GM10266 (cell line): ENCODE measurements at regions not wholly inside any gene's neighbourhood (a gene's known extent, or its start where the extent isn't known, plus 50 kb on each side); places are given as distances from the start of the nearest gene placed in this dataset.
"Not testable (repeated sequence)": the region's sequence is repeated elsewhere in the genome, so short reads cannot be mapped to it uniquely, and the experiment has no call there.

Experiments used
- DNase-seq: peaks from one replicate; pipeline ENCODE4 v3.0.0; 2012; ENCODE audit errors: extremely low spot score
- CTCF ChIP-seq: IDR thresholded peaks from 2 replicates; pipeline ENCODE4 v1.5.1; 2012; ENCODE audit warnings: mild to moderate bottlenecking, low read depth; ENCODE audit not compliant: control insufficient read depth, insufficient read depth; ENCODE audit errors: missing control alignments

GRCh38 chr21:14040386-14040785, 170.4 kb downstream of the LIPI start:
- DNase-seq = no peak
- no peak for TF ChIP-seq CTCF

- DNase-seq = not testable (repeated sequence)
These were observed 182.1 kb downstream of the LIPI start for GRCh38 chr21:14028619-14029018.

DNA sequence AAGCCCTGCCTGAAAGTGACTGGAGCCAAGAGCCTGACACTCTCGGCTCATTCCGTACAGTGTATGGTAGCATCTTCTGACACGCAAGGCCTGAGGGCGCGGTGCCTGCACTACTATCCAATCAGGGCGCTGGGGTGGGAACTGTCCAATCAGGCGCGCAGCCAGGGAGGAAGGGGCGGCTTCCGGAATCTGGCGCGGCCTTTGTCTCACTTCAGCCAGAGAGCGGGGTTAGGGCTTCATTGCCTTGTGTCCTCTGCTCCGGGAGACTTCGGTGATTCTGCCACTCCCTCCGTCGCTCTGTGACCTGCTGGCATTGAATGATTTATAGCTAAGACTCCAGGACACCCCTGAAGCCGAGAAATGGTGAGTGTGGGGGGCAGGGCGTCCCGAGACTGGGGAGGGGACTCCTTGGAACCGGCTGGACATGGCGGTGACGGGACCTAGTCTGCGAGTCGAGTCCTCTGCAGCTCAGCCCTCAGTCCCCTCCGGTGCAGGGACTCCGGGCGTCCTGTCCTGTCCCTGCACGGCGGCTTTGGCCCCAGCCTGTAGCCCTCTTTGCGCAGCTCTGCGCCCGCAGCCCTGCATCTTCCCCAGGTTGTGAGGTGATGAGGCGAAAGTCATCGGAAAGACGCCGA, 183.4 kb downstream of the LIPI start:
- DNase-seq = peak; percentile 71

GRCh38 chr21:14020108-14020507, 190.6 kb downstream of the LIPI start:
- DNase-seq = not testable (repeated sequence)

DNA sequence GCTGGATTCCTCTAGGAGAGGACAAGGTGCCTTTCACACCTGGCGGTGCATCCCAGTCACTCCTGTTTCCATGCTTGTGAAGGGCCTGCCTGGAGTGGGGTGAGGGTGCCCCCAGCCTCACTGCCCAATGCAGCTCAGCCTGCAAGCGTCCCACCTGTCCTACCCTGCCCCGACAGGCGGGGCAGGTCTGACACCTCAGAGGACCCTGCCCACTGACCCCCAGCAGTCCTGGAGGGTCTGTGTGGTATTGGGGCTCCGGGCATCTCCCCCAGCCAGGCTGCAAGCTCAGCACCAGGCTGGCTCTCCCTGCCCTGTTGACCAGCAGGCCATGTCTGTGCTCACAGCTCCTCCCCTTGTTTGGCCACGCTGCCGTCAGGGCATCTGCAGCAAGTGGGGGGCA, 194.9 kb downstream of the LIPI start:
- DNase-seq = not testable (repeated sequence)

DNA sequence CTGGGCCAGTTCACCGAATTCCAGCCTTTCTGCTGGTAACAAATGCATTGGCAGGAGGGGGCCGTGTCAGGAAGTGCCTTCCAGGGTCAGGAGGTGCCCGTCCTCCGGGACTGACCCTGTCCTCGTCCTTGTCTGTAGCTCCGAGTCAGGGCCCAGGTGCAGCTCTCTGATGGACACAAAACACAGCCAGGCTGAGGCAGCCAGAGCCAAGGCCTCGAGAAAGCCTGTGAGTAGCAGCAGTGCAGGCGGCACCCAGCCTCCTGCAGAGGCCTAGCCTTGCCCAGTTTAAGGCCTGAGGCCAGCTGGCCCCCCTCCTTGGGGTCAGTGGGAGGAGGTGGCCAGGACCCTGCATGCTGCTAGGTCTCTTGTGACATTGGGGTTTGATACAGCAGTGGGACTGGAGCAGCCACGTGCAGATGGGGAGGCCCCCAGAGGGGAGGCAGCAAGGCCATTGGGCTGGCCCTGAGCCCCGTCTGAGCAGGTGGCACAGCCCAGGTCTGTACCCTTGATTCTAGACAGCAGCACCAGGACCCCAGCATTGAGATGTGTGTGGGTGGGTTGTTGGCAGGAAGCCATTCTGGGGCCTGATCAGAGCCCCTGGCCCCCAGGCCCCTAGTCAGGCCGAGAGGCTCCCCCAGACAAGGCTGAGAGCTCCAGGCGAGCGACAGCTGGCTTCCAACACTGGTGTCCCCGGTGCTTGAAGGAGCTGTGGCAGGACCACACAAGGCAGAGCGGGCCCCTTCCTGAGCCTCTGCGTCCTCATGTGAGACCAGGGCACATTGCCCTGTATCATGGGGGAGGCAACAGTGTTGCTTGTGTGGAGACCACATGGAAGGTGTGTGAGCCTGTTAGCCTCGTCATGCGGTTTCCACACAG, 196.9 kb downstream of the LIPI start:
- not testable (repeated sequence) for DNase-seq

DNA sequence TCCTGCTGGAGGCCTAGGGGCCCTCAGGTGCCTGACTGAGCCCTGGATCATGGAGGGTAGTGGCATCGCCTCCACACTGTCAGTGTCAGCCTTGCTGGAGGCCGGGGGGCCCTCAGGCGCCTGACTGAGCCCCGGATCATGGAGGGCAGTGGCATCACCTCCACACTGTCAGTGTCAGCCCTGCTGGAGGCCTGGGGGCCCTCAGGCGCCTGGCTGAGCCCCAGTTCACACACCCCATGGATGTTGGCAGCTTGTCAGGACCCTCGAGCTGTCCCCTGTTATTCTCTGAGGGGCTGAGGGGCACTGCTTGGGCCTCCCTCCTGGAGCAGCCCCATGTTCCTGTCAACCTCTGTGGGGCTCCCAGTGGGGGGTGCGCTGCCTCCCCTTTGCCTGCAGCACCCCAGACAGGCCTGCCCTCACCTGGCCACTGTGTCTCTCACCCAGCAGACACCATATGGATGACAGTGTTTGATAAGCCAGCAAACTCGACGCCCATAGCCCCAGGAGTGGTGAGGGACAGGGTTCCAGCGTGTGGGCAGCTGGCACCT, 197.6 kb downstream of the LIPI start:
- no peak for TF ChIP-seq CTCF
- no peak for DNase-seq

GRCh38 chr21:14012409-14012808, 198.3 kb downstream of the LIPI start:
- TF ChIP-seq CTCF = no peak
- DNase-seq = no peak

- DNase-seq = not testable (repeated sequence)
These were observed 199.0 kb downstream of the LIPI start for GRCh38 chr21:14011751-14012150.

DNA sequence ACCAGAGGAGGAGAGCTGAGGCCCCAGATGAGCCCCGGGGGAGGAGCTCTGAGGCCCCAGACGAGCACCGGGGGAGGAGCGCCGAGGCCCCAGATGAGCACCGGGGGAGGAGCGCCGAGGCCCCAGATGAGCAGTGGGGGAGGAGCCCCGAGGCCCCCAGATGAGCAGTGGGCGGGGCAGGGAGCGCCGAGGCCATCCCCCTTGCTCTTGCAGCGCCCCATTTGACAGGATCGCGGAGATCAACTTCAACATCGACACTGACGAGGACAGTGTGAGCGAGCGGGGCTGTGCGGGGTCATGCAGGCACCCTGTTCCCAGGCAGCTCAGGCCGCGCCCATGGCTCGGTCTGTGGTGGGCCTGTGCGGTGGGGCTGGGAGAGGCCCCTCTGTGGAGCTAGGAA, 199.6 kb downstream of the LIPI start:
- DNase-seq = not testable (repeated sequence)

GRCh38 chr21:14010729-14011128, 200.0 kb downstream of the LIPI start:
- no peak for TF ChIP-seq CTCF
- no peak for DNase-seq

GRCh38 chr21:14009990-14010389, 200.8 kb downstream of the LIPI start:
- DNase-seq = not testable (repeated sequence)

- DNase-seq = not testable (repeated sequence)
These were observed 201.3 kb downstream of the LIPI start for GRCh38 chr21:14009238-14009981.

GRCh38 chr21:14008436-14008835, 202.3 kb downstream of the LIPI start:
- DNase-seq = not testable (repeated sequence)

DNA sequence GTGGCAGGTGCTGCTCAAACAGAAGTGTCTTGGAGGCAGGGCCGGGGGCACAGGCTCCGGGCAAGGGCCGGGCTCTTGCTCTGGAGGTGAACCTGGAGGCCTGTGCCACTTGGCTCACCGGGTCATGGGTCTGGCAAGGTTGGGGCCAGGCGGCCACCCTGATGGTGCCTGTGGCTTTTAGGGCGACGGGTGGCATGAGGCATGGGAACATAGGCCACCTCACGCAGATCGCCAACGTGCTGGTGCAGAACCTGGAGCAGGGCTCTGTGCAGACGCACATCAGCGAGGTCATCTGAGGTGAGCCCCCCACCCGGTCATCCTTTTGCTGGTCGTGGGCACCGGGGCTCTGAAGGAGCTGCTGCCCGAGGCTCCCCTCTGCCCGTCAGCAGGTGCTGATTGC, 202.7 kb downstream of the LIPI start:
- DNase-seq = not testable (repeated sequence)
